Mononuclear cell (primary cell): ENCODE measurements at regions not wholly inside any gene's neighbourhood (a gene's known extent, or its start where the extent isn't known, plus 50 kb on each side); places are given as distances from the start of the nearest gene placed in this dataset.

Source experiments
- H3K27me3 ChIP-seq: 2 replicates; pipeline ENCODE4 v1.6.0; 2011; ENCODE audit warnings: low read length, control low read depth; ENCODE audit not compliant: insufficient read depth
- H3K4me1 ChIP-seq: 2 replicates; pipeline ENCODE4 v1.5.1; 2011; ENCODE audit warnings: mild to moderate bottlenecking, low read length, control low read depth; ENCODE audit not compliant: insufficient read depth
- H3K4me3 ChIP-seq: 2 replicates; pipeline ENCODE4 v1.5.1; 2011; ENCODE audit warnings: mild to moderate bottlenecking, low read length, moderate library complexity
- H3K9me3 ChIP-seq: 2 replicates; pipeline ENCODE4 v1.5.1; 2011; ENCODE audit warnings: low read depth, mild to moderate bottlenecking, control low read depth, low read length

GRCh38 chr2:58732999-58733398, 491.9 kb upstream of the FANCL start:
- Histone ChIP-seq H3K4me3 (no peak overlapping the region), H3K4me1 (no peaks in the 10 kb centered on the region), H3K27me3 (no peaks in the 10 kb centered on the region), H3K9me3 (no peaks in the 10 kb centered on the region)

DNA sequence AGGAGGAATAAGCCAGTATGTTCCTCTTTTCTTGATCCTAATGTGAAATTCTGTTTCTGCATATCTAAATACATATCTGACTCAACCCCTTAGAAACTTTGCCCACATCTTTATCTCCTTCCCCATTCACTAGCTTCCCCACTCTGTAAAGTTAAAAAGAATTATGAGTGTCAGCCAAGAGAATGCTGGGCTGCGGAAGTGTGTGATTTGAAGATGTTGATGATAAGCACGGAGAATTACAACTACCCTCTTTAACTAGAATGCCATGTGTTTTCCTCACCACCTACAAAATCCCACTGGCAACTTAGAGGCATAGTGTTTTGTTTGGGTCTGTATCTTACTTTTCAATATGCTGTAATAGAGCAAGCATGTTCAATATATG, 490.4 kb upstream of the FANCL start:
- Histone ChIP-seq H3K4me1 (no peaks in the 10 kb centered on the region), H3K9me3 (no peaks in the 10 kb centered on the region), H3K27me3 (no peaks in the 10 kb centered on the region), H3K4me3 (no peak overlapping the region)

- no peaks in the 10 kb centered on the region for H3K9me3 ChIP-seq
- no peaks in the 10 kb centered on the region for H3K27me3 ChIP-seq
- H3K4me3 ChIP-seq, result no peak overlapping the region
- no peaks in the 10 kb centered on the region for H3K4me1 ChIP-seq
Observed at GRCh38 chr2:58730764-58731487, 489.8 kb upstream of the FANCL start.

DNA sequence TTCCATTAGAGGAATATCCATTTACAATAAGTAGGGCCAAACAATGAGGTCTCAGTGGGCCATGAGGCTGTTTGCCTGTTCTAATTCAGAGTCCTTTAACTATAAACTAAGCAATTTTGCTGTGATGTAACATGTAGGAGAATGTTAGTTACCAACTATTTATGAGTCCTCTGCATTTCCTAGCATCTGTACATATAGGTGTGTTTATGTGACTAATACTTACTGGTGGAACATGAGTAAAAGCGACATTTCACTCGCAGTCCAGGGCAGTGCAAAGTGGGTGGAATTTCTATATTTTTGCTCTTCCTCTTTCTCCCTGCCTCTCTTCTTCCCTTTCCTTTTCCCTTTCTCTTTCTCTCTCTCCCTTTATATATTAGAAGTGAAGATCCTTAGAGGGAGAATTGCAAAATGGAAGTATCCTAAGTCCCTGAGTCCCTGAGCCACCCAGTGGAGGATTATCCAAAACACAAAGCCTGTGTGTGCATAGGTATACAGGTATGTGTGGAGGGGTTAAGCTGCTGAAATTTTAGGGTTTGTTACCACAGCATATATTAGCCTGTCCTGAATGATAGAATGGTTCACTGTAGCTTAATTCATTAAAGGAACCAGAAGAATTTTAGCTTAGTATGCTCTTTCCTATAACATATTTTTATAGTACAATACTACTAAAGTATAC, 487.0 kb upstream of the FANCL start:
- H3K4me3 ChIP-seq, result no peak overlapping the region
- no peaks in the 10 kb centered on the region for H3K9me3 ChIP-seq
- no peaks in the 10 kb centered on the region for H3K4me1 ChIP-seq
- H3K27me3 ChIP-seq, result no peaks in the 10 kb centered on the region

DNA sequence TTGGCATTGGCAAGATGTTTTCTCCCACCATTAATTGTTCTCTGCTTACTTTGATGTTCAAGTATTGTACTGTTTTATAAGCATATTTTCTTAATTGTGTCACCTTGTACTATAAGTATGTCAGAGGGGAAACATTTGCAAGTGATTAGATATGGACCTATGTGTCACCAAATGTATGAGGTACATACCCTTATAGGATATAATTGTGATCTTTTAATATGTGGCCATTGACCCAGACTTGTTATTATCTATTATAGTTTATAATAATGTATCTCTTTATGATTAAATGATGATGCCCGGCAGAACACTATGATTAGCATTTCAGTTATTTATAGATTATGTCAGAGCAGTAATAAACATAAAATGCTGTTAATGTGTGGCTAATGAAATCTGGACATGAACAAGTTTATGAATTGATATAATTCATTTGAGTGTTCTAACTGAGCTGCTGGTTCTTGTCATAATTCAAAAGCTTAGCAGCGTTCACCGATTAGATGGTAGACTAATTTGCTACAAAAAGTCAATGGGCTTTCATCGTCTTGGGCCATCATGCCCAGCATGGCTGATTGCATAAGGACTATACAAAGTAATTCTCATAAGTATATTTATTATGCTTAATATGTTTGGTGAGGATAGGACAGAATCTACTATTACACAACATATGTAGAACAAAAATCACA, 480.9 kb upstream of the FANCL start:
- H3K9me3 ChIP-seq, result no peaks in the 10 kb centered on the region
- no peaks in the 10 kb centered on the region for H3K4me1 ChIP-seq
- H3K4me3 ChIP-seq, result no peak overlapping the region
- H3K27me3 ChIP-seq, result no peaks in the 10 kb centered on the region

DNA sequence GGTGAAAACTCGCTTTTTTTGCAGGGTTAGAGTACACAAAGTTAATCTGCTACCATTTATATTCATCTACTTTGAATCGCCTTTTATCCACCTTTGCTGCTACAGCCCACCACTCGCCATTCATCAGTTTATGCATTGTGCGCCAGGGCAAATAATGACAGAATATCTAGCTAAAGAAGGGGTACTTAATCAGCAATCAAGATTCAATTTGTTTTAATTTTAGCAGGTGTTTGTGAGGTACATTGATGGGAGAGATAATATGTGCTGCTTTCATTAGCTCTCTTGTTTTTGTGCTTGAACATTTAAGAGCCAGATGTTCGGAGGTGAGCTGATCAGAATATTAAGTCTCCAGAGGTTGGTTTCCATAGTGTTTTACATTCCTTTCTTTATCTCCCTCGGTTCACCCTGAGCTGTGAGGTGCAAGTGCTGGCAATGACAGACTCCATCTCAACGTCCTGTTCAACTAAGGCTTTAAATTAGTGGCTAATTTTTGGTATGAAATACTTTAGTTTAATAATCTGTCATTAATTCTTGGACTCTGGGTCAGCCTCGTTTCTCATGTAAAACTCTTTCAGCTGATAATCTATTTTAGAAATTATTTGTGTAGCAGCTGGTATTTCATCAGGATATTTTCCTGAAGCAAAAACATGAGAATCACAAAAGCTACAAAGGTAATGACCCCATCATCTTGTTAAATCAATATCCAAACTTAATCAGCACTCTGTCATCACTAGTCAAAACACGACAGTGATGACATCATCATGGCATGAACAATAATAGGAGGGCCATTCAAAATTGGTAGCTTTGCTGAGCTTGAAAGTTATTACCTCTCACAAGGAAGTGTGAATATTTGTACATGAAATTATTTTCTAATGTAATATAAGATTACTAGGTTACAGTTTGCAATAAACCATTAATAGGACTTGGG, 479.9 kb upstream of the FANCL start:
- H3K4me1 ChIP-seq, result no peaks in the 10 kb centered on the region
- H3K27me3 ChIP-seq, result no peaks in the 10 kb centered on the region
- H3K9me3 ChIP-seq, result no peaks in the 10 kb centered on the region
- no peak overlapping the region for H3K4me3 ChIP-seq

GRCh38 chr2:58720033-58720769, 479.1 kb upstream of the FANCL start:
- H3K27me3 ChIP-seq, result no peaks in the 10 kb centered on the region
- no peaks in the 10 kb centered on the region for H3K9me3 ChIP-seq
- no peak overlapping the region for H3K4me3 ChIP-seq
- no peaks in the 10 kb centered on the region for H3K4me1 ChIP-seq

- H3K4me3 ChIP-seq, result no peak overlapping the region
- H3K9me3 ChIP-seq, result no peaks in the 10 kb centered on the region
- H3K27me3 ChIP-seq, result no peaks in the 10 kb centered on the region
- no peaks in the 10 kb centered on the region for H3K4me1 ChIP-seq
Observed at GRCh38 chr2:58715344-58715743, 474.2 kb upstream of the FANCL start.

DNA sequence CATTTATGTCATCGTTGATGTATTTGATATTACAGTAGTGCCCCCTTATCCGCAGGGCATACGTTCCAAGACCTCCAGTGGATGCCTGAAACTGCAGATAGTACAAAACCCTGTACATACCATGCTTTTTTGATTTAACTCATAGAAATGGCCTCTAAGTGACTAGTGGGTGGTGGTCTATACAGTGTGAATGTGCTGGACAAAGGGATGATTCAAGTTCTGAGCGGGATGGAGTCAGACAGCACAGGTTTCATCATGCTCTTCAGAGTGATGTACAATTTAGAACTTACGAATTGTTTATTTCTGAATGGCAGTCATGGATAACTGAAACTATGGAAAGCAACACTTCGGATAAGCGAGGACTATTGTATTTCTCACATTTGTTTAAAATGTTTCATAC, 473.1 kb upstream of the FANCL start:
- Histone ChIP-seq H3K4me1 (no peaks in the 10 kb centered on the region), H3K9me3 (no peaks in the 10 kb centered on the region), H3K27me3 (no peaks in the 10 kb centered on the region), H3K4me3 (no peak overlapping the region)

GRCh38 chr2:58710795-58711279, 469.7 kb upstream of the FANCL start:
- Histone ChIP-seq H3K4me3 (no peak overlapping the region), H3K9me3 (no peaks in the 10 kb centered on the region)

DNA sequence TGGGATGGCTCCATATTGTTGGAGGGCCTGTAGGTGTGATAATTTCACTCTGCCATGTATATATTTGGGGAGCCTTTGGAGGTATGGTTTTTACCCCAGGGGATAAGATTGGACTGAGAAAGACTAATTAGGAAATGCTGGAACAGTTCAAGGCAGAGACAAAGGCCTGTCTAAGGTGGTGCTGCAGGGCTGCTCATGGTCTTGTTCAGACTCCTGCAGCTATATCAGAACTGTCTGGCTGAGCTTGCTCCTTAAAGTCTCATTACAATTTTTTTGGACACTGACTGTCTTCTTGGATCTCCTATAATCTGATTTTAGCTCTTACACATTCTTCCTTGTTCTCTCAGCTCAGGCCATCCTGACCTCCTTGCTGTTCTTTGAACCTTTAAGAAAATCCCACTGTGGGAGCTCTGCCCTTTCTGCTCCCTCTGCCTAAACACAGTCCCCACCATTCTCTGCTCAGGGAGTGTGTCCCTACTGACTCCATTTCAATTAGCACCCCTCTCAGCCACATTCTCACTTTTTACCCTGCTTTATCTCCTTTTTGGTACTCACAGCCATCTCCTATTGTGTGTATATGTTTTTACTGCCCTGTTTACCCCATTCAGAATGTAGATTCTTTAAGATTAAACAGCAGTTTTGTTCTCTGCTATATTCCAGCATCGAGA, 468.7 kb upstream of the FANCL start:
- Histone ChIP-seq H3K4me1 (no peaks in the 10 kb centered on the region), H3K27me3 (no peaks in the 10 kb centered on the region), H3K9me3 (no peaks in the 10 kb centered on the region), H3K4me3 (no peak overlapping the region)

More at GRCh38 chr2:58710795-58711279, 469.7 kb upstream of the FANCL start:
- Histone ChIP-seq H3K4me1 (no peaks in the 10 kb centered on the region), H3K27me3 (no peaks in the 10 kb centered on the region)

DNA sequence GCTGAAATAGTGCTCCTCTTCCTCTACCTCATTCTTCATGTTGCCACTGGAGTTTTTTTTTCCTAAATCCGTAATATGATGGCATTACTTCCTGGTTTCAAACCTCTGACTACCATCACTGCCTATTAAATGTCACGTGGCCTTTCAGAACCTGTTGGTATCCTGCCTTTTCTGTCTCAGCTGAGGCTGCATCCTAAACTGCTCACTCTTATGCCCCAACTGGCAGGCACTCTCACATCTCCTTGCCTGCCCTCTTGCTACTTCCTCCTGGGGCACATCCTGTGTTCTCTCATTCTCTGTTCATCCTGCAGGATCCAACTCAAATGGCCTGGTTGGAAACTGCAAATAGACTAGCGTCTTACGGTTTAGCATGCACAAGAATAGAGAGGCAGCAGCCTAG, 468.1 kb upstream of the FANCL start:
- Histone ChIP-seq H3K9me3 (no peaks in the 10 kb centered on the region), H3K4me3 (no peak overlapping the region), H3K4me1 (no peaks in the 10 kb centered on the region), H3K27me3 (no peaks in the 10 kb centered on the region)

DNA sequence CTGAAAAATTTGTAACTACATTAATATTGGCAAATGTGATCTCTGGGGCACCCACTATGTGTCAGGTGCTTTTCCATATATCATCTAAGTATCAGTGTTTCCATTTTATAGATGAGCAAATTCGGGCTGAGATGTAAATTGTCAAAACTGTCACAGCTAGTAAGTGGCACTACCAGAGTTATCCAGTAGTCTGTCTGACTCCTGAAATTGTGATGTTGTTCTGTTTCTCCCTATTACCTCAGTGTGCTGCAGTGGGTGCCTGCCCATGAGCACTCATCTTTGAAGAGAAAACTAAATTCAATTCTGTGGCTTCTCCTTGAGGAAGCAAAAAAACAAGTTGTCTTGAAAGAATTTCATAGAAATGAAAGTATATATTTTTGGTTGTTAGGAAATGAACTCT, 467.4 kb upstream of the FANCL start:
- H3K27me3 ChIP-seq, result no peaks in the 10 kb centered on the region
- no peaks in the 10 kb centered on the region for H3K9me3 ChIP-seq
- H3K4me3 ChIP-seq, result no peak overlapping the region
- no peaks in the 10 kb centered on the region for H3K4me1 ChIP-seq
